ENCODE measurements at regions not wholly inside any gene's neighbourhood (a gene's known extent, or its start where the extent isn't known, plus 50 kb on each side); places are given as distances from the start of the nearest gene placed in this dataset.

DNA sequence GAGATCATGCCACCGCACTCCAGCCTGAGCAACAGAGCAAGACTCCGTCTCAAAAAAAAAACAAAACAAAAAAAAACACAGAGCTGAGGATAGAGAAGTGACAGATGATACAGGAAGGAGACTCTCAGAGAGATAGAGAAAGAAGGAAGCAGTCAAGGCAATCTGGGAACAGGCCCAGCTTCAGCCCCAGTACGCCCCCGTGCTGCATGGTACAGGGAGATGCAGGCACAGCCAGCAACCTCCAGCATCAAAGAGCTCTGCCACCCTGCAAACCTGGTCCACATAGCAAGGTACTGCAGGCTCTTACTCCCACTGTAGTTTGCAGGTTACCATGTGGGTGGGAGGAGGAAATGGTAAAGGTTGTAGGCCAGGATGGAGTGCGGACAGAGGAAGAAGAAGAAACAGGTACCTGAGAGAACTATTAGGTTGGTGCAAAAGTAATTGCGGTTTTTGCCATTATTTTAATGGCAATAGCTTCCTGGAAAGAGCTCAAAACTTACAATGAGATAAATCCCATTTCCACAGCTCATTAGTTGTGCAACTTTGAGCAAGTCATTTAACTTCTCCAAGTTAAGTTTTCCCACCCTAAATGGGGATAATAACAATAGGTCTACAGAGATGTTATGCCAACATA is 253.0 kb downstream of the ARRDC4 start:
- no peak for TF ChIP-seq ESRRG (CRISPR knock-in tag; IDR thresholded peaks at IDR 0.05)
- TF ChIP-seq ISL1 (CRISPR knock-in tag; IDR thresholded peaks at IDR 0.05) = no peak
- TF ChIP-seq ZNF70 (CRISPR knock-in tag; IDR thresholded peaks at IDR 0.05) = no peak
- TF ChIP-seq ZFP30 (CRISPR knock-in tag; IDR thresholded peaks at IDR 0.05) = no peak
- TF ChIP-seq ZNF8 (CRISPR knock-in tag; IDR thresholded peaks at IDR 0.05) = no peak
- TF ChIP-seq, protein P1, sequence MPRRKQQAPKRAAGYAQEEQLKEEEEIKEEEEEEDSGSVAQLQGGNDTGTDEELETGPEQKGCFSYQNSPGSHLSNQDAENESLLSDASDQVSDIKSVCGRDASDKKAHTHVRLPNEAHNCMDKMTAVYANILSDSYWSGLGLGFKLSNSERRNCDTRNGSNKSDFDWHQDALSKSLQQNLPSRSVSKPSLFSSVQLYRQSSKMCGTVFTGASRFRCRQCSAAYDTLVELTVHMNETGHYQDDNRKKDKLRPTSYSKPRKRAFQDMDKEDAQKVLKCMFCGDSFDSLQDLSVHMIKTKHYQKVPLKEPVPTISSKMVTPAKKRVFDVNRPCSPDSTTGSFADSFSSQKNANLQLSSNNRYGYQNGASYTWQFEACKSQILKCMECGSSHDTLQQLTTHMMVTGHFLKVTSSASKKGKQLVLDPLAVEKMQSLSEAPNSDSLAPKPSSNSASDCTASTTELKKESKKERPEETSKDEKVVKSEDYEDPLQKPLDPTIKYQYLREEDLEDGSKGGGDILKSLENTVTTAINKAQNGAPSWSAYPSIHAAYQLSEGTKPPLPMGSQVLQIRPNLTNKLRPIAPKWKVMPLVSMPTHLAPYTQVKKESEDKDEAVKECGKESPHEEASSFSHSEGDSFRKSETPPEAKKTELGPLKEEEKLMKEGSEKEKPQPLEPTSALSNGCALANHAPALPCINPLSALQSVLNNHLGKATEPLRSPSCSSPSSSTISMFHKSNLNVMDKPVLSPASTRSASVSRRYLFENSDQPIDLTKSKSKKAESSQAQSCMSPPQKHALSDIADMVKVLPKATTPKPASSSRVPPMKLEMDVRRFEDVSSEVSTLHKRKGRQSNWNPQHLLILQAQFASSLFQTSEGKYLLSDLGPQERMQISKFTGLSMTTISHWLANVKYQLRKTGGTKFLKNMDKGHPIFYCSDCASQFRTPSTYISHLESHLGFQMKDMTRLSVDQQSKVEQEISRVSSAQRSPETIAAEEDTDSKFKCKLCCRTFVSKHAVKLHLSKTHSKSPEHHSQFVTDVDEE (CRISPR knock-in tag; IDR thresholded peaks at IDR 0.05) = no peak
- no peak for TF ChIP-seq TCF4 (CRISPR knock-in tag; IDR thresholded peaks at IDR 0.05; ENCODE audit: borderline replicate concordance)
- no peak for ATAC-seq

DNA sequence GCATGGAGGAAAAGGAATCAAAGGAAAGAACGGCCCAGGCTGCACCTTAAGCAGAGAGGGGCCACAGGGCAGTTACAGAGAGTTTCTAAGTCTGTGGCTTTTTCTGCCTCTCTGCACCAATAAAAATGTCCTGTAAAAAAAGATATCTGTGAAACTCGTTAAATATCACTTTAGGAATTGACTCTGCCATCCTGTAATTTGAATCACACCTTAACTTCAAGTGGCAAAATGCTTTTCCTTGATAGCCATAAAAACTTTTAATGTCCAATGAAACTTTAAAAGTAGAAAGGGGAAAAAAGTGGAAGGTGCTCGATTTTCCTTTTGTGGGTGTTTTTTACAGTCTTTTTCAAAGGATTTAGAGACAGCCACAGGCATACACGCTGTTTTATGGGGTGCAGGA is 255.7 kb downstream of the ARRDC4 start:
- no peak for ATAC-seq
- TF ChIP-seq, protein P2, sequence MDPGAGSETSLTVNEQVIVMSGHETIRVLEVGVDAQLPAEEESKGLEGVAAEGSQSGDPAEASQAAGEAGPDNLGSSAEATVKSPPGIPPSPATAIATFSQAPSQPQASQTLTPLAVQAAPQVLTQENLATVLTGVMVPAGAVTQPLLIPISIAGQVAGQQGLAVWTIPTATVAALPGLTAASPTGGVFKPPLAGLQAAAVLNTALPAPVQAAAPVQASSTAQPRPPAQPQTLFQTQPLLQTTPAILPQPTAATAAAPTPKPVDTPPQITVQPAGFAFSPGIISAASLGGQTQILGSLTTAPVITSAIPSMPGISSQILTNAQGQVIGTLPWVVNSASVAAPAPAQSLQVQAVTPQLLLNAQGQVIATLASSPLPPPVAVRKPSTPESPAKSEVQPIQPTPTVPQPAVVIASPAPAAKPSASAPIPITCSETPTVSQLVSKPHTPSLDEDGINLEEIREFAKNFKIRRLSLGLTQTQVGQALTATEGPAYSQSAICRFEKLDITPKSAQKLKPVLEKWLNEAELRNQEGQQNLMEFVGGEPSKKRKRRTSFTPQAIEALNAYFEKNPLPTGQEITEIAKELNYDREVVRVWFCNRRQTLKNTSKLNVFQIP (CRISPR knock-in tag; IDR thresholded peaks at IDR 0.05; ENCODE audit: borderline replicate concordance, low read depth) = no peak
- TF ChIP-seq ZC3H10 (CRISPR knock-in tag; IDR thresholded peaks at IDR 0.05) (no peak), TOX (CRISPR knock-in tag; IDR thresholded peaks at IDR 0.05; ENCODE audit: borderline replicate concordance) (no peak), ARNTL (CRISPR knock-in tag; IDR thresholded peaks at IDR 0.05; ENCODE audit: borderline replicate concordance, low read depth) (no peak), PPARA (CRISPR knock-in tag; IDR thresholded peaks at IDR 0.05; ENCODE audit: borderline replicate concordance) (no peak), CSDC2 (CRISPR knock-in tag; IDR thresholded peaks at IDR 0.05) (no peak)
- TF ChIP-seq, protein P1 (CRISPR knock-in tag; IDR thresholded peaks at IDR 0.05) = no peak

DNA sequence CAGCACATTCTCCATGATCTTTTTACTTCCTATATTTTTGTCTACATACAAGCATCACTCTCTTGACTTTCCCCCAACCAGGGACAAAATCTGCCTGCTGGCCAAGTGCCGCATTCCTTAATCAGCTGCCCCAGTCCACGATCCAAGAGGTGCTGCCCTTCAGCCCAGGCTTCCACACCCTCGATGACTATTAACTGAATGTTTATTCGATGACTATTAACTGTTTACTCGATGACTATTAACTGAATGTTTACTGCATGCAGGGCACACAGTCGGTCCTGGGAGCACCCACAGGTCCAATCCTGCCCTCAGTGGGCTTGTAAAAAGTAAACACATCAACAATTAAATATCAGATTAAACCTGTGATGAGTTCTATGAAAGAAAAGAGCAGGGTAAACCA is 256.9 kb downstream of the ARRDC4 start:
- no peak for ATAC-seq
- TF ChIP-seq ZFP3 (CRISPR knock-in tag; IDR thresholded peaks at IDR 0.05) = no peak
- no peak for TF ChIP-seq RARB (CRISPR knock-in tag; IDR thresholded peaks at IDR 0.05)
- TF ChIP-seq ZNF565 (CRISPR knock-in tag; conservative IDR thresholded peaks at IDR 0.05; ENCODE audit: low read depth) = no peak
- TF ChIP-seq, protein P2 (CRISPR knock-in tag; IDR thresholded peaks at IDR 0.05; ENCODE audit: borderline replicate concordance, low read depth) = no peak
- TF ChIP-seq CSDC2 (CRISPR knock-in tag; IDR thresholded peaks at IDR 0.05) = no peak
- TF ChIP-seq, protein P3, sequence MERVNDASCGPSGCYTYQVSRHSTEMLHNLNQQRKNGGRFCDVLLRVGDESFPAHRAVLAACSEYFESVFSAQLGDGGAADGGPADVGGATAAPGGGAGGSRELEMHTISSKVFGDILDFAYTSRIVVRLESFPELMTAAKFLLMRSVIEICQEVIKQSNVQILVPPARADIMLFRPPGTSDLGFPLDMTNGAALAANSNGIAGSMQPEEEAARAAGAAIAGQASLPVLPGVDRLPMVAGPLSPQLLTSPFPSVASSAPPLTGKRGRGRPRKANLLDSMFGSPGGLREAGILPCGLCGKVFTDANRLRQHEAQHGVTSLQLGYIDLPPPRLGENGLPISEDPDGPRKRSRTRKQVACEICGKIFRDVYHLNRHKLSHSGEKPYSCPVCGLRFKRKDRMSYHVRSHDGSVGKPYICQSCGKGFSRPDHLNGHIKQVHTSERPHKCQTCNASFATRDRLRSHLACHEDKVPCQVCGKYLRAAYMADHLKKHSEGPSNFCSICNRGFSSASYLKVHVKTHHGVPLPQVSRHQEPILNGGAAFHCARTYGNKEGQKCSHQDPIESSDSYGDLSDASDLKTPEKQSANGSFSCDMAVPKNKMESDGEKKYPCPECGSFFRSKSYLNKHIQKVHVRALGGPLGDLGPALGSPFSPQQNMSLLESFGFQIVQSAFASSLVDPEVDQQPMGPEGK (CRISPR knock-in tag; IDR thresholded peaks at IDR 0.05; ENCODE audit: borderline replicate concordance) = no peak
- TF ChIP-seq ESRRG (CRISPR knock-in tag; IDR thresholded peaks at IDR 0.05) = no peak
- no peak for TF ChIP-seq SNAI2 (CRISPR knock-in tag; IDR thresholded peaks at IDR 0.05)
- TF ChIP-seq ARNTL (CRISPR knock-in tag; IDR thresholded peaks at IDR 0.05; ENCODE audit: borderline replicate concordance, low read depth) = no peak
- no peak for TF ChIP-seq ZFP30 (CRISPR knock-in tag; IDR thresholded peaks at IDR 0.05)
- TF ChIP-seq, protein P4, sequence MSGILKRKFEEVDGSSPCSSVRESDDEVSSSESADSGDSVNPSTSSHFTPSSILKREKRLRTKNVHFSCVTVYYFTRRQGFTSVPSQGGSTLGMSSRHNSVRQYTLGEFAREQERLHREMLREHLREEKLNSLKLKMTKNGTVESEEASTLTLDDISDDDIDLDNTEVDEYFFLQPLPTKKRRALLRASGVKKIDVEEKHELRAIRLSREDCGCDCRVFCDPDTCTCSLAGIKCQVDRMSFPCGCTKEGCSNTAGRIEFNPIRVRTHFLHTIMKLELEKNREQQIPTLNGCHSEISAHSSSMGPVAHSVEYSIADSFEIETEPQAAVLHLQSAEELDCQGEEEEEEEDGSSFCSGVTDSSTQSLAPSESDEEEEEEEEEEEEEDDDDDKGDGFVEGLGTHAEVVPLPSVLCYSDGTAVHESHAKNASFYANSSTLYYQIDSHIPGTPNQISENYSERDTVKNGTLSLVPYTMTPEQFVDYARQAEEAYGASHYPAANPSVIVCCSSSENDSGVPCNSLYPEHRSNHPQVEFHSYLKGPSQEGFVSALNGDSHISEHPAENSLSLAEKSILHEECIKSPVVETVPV (CRISPR knock-in tag; IDR thresholded peaks at IDR 0.05) = no peak
- TF ChIP-seq ISL1 (CRISPR knock-in tag; IDR thresholded peaks at IDR 0.05) = no peak
- TF ChIP-seq ZNF8 (CRISPR knock-in tag; IDR thresholded peaks at IDR 0.05) = no peak
- no peak for TF ChIP-seq GLIS3 (CRISPR knock-in tag; IDR thresholded peaks at IDR 0.05)
- TF ChIP-seq ZNF70 (CRISPR knock-in tag; IDR thresholded peaks at IDR 0.05) = no peak
- TF ChIP-seq, protein P5, sequence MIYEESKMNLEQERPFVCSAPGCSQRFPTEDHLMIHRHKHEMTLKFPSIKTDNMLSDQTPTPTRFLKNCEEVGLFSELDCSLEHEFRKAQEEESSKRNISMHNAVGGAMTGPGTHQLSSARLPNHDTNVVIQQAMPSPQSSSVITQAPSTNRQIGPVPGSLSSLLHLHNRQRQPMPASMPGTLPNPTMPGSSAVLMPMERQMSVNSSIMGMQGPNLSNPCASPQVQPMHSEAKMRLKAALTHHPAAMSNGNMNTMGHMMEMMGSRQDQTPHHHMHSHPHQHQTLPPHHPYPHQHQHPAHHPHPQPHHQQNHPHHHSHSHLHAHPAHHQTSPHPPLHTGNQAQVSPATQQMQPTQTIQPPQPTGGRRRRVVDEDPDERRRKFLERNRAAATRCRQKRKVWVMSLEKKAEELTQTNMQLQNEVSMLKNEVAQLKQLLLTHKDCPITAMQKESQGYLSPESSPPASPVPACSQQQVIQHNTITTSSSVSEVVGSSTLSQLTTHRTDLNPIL (CRISPR knock-in tag; IDR thresholded peaks at IDR 0.05; ENCODE audit: low read depth) = no peak
- no peak for TF ChIP-seq TCF4 (CRISPR knock-in tag; IDR thresholded peaks at IDR 0.05; ENCODE audit: borderline replicate concordance)
- no peak for TF ChIP-seq PPARA (CRISPR knock-in tag; IDR thresholded peaks at IDR 0.05; ENCODE audit: borderline replicate concordance)
